Keratinocyte (primary cell): ENCODE measurements at regions not wholly inside any gene's neighbourhood (a gene's known extent, or its start where the extent isn't known, plus 50 kb on each side); places are given as distances from the start of the nearest gene placed in this dataset.

Source experiments
- DNase-seq: peaks from one replicate; pipeline ENCODE4 v3.0.0-alpha.2; 2011; ENCODE audit warnings: low read depth, missing footprints, low spot score
- FAIRE-seq: peaks from 2 replicates; lab custom pipeline; 2011; peaks lifted over from hg19 to GRCh38; lab: Jason Lieb, UNC
- H2AFZ ChIP-seq: 2 replicates; pipeline ENCODE4 v1.6.0; 2012; ENCODE audit warnings: low read length, control low read depth, inconsistent platforms; ENCODE audit not compliant: control insufficient read depth
- H3K27ac ChIP-seq: 2 replicates; pipeline ENCODE4 v1.5.1; 2011; ENCODE audit warnings: low read length; ENCODE audit not compliant: control insufficient read depth, insufficient read depth
- H3K27me3 ChIP-seq: 3 replicates; pipeline ENCODE4 v1.6.0; 2011; ENCODE audit warnings: low read length; ENCODE audit not compliant: control insufficient read depth, insufficient read depth; ENCODE audit errors: extremely low read depth
- H3K36me3 ChIP-seq, 2 experiments: 2 replicates in 1 of 2; 3 replicates in 1 of 2; pipeline ENCODE4 v1.5.1; 2011; ENCODE audit warnings: low read length in 2 of 2, mild to moderate bottlenecking in 1 of 2; ENCODE audit not compliant: control insufficient read depth in 2 of 2, insufficient read depth in 2 of 2; ENCODE audit errors: extremely low read depth in 1 of 2
- H3K4me1 ChIP-seq: 3 replicates; pipeline ENCODE4 v1.5.1; 2011; ENCODE audit warnings: low read length; ENCODE audit not compliant: control insufficient read depth, insufficient read depth; ENCODE audit errors: extremely low read depth
- H3K4me2 ChIP-seq: 3 replicates; pipeline ENCODE4 v1.6.0; 2011; ENCODE audit warnings: low read depth, low read length; ENCODE audit not compliant: control insufficient read depth, insufficient read depth; ENCODE audit errors: extremely low read depth
- H3K4me3 ChIP-seq, 3 experiments: fragments of 200-600 bp in 1 of 3; sonication (generic) in 1 of 3; 2 replicates in 2 of 3; 3 replicates in 1 of 3; pipeline ENCODE4 v1.5.1; 2011 to 2016; ENCODE audit warnings: low read length in 3 of 3, mild to moderate bottlenecking in 3 of 3, control low read depth in 2 of 3, inconsistent platforms in 1 of 3, low read depth in 1 of 3, mixed read lengths in 1 of 3, mixed run types in 1 of 3, moderate library complexity in 1 of 3; ENCODE audit not compliant: control insufficient read depth in 2 of 3, insufficient read depth in 2 of 3; ENCODE audit errors: extremely low read depth in 1 of 3
- H3K79me2 ChIP-seq: 2 replicates; pipeline ENCODE4 v1.6.0; 2012; ENCODE audit warnings: low read length; ENCODE audit not compliant: control insufficient read depth, insufficient read depth
- H3K9ac ChIP-seq: 3 replicates; pipeline ENCODE4 v1.6.0; 2011; ENCODE audit warnings: low read length; ENCODE audit not compliant: control insufficient read depth, insufficient read depth; ENCODE audit errors: extremely low read depth
- H3K9me1 ChIP-seq: 3 replicates; pipeline ENCODE4 v1.6.0; 2011; ENCODE audit warnings: low read length; ENCODE audit not compliant: control insufficient read depth, insufficient read depth; ENCODE audit errors: extremely low read depth
- H3K9me3 ChIP-seq: 2 replicates; pipeline ENCODE4 v1.5.1; 2012; ENCODE audit warnings: low read depth, low read length; ENCODE audit not compliant: control insufficient read depth
- H4K20me1 ChIP-seq: 3 replicates; pipeline ENCODE4 v1.6.0; 2011; ENCODE audit warnings: low read length; ENCODE audit not compliant: control insufficient read depth, insufficient read depth; ENCODE audit errors: extremely low read depth
- CTCF ChIP-seq, 3 experiments: IDR thresholded peaks in 1 of 3; conservative IDR thresholded peaks in 1 of 3; optimal IDR thresholded peaks in 1 of 3; 2 replicates in 2 of 3; 3 replicates in 1 of 3; pipeline versions ENCODE3 to v1.5.1; 2011; ENCODE audit warnings: low read length in 3 of 3, mild to moderate bottlenecking in 3 of 3, moderate library complexity in 2 of 3, control low read depth in 1 of 3, inconsistent platforms in 1 of 3; ENCODE audit not compliant: insufficient read depth in 2 of 3; ENCODE audit errors: extremely low read depth in 1 of 3
- EZH2 ChIP-seq: IDR thresholded peaks from one replicate; pipeline ENCODE4 v1.6.1; 2012; ENCODE audit warnings: inconsistent platforms, mild to moderate bottlenecking, low read length, moderate library complexity
- dilution Hi-C: fragments of 300-500 bp; cut with MboI; formaldehyde crosslinking; loops from one replicate; pipeline ENCODE4 v1.7.0; 2020; ENCODE audit warnings: low sequenced_read_pairs; ENCODE audit not compliant: extremely low pct_ligation_motif_present

DNA sequence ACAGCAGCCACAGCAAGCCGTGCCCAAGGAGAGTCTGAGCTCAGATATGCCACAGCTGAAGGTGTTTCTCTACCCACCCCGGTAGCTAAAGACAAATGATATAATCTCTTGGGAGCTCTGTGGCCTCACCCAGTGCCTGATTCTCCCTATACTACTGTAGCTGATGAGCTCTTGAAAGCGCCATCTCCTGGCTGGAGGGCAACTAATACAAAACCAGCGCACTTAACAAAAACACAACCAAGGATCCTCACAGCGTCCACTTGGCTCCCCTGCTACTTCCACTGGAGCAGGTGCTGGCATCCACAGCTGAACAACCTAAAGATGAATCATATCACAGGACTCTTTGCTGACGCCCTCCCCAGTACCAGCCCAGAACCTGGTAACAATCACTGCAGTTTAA is 1212.0 kb downstream of the PCDH17 start:
- Histone ChIP-seq H3K4me3 (no peak overlapping the region), H3K9ac (no peak overlapping the region), H3K36me3 (no peaks in the 10 kb centered on the region), H3K9me3 (no peaks in the 10 kb centered on the region), H3K9me1 (no peaks in the 10 kb centered on the region), H3K4me2 (no peak overlapping the region), H4K20me1 (no peaks in the 10 kb centered on the region), H3K27ac (no peak overlapping the region), H3K79me2 (no peaks in the 10 kb centered on the region), H2AFZ (no peak overlapping the region), H3K27me3 (no peaks in the 10 kb centered on the region), H3K4me1 (no peaks in the 10 kb centered on the region)
- DNase-seq, result no peak
- TF ChIP-seq EZH2, result no peak
- no peak for TF ChIP-seq CTCF (optimal IDR thresholded peaks at IDR 0.05 in 1 of 3, IDR thresholded peaks at IDR 0.05 in 1 of 3, conservative IDR thresholded peaks at IDR 0.05 in 1 of 3; ENCODE audit: extremely low read depth in 1 of 3, insufficient read depth in 2 of 3, low read length in 3 of 3)
- no peak for FAIRE-seq
- dilution Hi-C loops, result no loop called here

DNA sequence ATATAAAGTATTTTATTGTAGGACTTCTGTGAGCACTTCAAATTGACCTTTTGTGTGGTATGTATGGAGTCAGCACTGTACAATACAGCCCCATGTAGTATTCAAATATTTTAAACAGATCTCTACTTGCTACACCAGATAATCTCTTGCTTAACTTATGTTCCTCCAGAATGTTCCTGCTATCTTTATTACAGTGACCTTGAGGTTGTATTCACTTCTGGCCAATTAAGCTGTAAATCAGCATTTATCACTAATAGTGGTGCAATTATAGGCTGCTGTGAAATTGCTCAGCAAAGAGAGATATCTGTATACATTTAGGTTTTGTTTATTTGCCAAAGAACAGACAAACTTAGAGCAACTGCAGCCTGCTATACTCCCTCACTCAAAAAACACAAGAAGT is 1218.6 kb downstream of the PCDH17 start:
- no peak overlapping the region for H3K4me3 ChIP-seq
- no peak overlapping the region for H3K9ac ChIP-seq
- DNase-seq, result no peak
- dilution Hi-C loops, result no loop called here
- H3K27me3 ChIP-seq, result no peaks in the 10 kb centered on the region
- no peaks in the 10 kb centered on the region for H3K79me2 ChIP-seq
- H3K9me1 ChIP-seq, result no peaks in the 10 kb centered on the region
- H4K20me1 ChIP-seq, result no peaks in the 10 kb centered on the region
- H3K9me3 ChIP-seq, result no peaks in the 10 kb centered on the region
- no peaks in the 10 kb centered on the region for H3K4me1 ChIP-seq
- no peak overlapping the region for H3K27ac ChIP-seq
- no peaks in the 10 kb centered on the region for H3K36me3 ChIP-seq
- no peak overlapping the region for H2AFZ ChIP-seq
- no peak for FAIRE-seq
- TF ChIP-seq CTCF (optimal IDR thresholded peaks at IDR 0.05 in 1 of 3, IDR thresholded peaks at IDR 0.05 in 1 of 3, conservative IDR thresholded peaks at IDR 0.05 in 1 of 3; ENCODE audit: extremely low read depth in 1 of 3, insufficient read depth in 2 of 3, low read length in 3 of 3) (no peak), EZH2 (no peak)
- no peak overlapping the region for H3K4me2 ChIP-seq
